ENCODE measurements at regions not wholly inside any gene's neighbourhood (a gene's known extent, or its start where the extent isn't known, plus 50 kb on each side); places are given as distances from the start of the nearest gene placed in this dataset.
"Not testable (repeated sequence)": the region's sequence is repeated elsewhere in the genome, so short reads cannot be mapped to it uniquely, and the experiment has no call there.

DNA sequence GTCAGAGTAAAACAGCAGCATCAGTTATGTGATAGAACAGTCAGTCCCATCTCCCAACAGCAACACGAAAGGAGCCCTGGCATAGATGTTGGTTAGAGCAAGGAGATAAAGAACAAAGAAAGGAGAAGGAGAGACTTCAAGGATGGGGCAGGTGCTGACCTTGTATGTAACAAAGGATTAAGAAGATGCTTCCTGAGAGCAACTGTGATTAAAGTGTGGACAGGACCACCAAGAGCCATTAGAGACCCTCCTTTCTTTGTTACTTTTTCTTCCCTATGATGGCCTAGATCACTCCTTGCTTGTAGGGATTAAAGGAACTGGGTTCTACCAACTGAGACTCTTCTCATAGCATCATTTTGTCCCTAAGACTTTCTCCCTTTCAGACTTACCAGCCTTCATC, 75.2 kb upstream of the GPR6 start:
- 82 to 91% (median 87%) methylated on average over 1 of the region's 1 CpG for WGBS, 5 donors
- DNase-seq = no peak
- intact Hi-C loops (cut with DNase I; ENCODE audit: low total_unique reads) = no loop called here
- Histone ChIP-seq H3K4me1 (no peaks in the 10 kb centered on the region), H3K27me3 (replicated peaks in 1 of 7) (no peaks in the 10 kb centered on the region), H3K27ac (no peak overlapping the region), H3K36me3 (no peaks in the 10 kb centered on the region), H3K9me3 (no peaks in the 10 kb centered on the region), H3K4me3 (no peak overlapping the region)
- TF ChIP-seq POLR2A (IDR thresholded peaks at IDR 0.05) (no peak), POLR2AphosphoS5 (IDR thresholded peaks at IDR 0.05) (no peak)
- TF ChIP-seq, protein P1, sequence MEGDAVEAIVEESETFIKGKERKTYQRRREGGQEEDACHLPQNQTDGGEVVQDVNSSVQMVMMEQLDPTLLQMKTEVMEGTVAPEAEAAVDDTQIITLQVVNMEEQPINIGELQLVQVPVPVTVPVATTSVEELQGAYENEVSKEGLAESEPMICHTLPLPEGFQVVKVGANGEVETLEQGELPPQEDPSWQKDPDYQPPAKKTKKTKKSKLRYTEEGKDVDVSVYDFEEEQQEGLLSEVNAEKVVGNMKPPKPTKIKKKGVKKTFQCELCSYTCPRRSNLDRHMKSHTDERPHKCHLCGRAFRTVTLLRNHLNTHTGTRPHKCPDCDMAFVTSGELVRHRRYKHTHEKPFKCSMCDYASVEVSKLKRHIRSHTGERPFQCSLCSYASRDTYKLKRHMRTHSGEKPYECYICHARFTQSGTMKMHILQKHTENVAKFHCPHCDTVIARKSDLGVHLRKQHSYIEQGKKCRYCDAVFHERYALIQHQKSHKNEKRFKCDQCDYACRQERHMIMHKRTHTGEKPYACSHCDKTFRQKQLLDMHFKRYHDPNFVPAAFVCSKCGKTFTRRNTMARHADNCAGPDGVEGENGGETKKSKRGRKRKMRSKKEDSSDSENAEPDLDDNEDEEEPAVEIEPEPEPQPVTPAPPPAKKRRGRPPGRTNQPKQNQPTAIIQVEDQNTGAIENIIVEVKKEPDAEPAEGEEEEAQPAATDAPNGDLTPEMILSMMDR (IDR thresholded peaks at IDR 0.05 in 8 of 11, conservative IDR thresholded peaks at IDR 0.05 in 3 of 11) = no peak

DNA sequence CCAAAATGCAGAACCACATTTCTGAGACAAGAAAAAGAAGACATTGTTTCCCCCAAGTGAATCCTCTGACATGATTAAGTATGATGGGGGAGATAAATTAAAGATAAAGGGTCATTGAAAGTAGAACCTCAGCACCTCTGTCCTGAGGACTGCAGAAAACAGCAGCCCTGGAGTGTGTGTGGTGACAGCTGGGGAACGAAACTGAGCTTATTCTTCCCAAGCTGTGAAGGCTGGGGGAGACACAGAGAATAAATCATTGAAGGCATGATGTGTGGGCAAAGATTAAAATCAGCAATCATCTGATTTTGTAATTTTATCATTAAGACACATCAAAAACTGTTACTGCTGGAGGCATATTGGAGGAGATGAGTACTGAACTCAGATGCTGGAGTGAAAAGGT, 67.5 kb upstream of the GPR6 start:
- no peak overlapping the region for H3K27ac ChIP-seq

DNA sequence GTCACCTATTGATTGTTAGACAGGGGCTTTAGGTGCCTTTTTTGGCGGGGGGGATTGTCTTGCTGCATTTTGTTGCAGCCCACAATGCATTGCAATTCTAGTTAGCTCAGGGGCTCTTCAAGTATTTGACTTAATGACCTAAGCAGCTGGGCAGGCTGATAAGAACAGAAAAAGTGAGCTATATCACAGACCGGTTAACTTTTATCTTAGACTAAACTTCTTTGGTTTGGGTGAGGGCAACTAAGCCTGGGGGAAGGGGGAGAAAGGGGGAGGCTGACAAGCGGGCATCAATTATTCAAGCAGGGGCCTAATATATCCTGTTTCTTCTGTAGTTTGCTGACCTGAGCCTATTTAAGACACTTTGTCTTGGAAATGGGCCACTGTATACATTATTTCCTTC, 66.0 kb upstream of the GPR6 start:
- H3K27me3 ChIP-seq (replicated peaks in 1 of 7) = no peaks in the 10 kb centered on the region
- no peaks in the 10 kb centered on the region for H3K4me1 ChIP-seq
- H3K36me3 ChIP-seq = no peaks in the 10 kb centered on the region
- H3K4me3 ChIP-seq = no peak overlapping the region
- no peak for TF ChIP-seq POLR2A (IDR thresholded peaks at IDR 0.05)
- TF ChIP-seq POLR2AphosphoS5 (IDR thresholded peaks at IDR 0.05) = no peak
- TF ChIP-seq, protein P1 (IDR thresholded peaks at IDR 0.05 in 8 of 11, conservative IDR thresholded peaks at IDR 0.05 in 3 of 11) = no peak
- H3K27ac ChIP-seq = no peak overlapping the region
- H3K9me3 ChIP-seq = no peaks in the 10 kb centered on the region
- intact Hi-C loops (cut with DNase I; ENCODE audit: low total_unique reads) = no loop called here
- no peak for DNase-seq
- WGBS, 5 donors = 45 to 75% (median 72%) methylated on average over 3 of the region's 3 CpGs

More for the DNA sequence above, 67.5 kb upstream of the GPR6 start:
- intact Hi-C loops (cut with DNase I; ENCODE audit: low total_unique reads) = no loop called here
- TF ChIP-seq POLR2A (IDR thresholded peaks at IDR 0.05) (no peak), POLR2AphosphoS5 (IDR thresholded peaks at IDR 0.05) (no peak)
- TF ChIP-seq, protein P1 (IDR thresholded peaks at IDR 0.05 in 8 of 11, conservative IDR thresholded peaks at IDR 0.05 in 3 of 11) = no peak
- Histone ChIP-seq H3K4me1 (no peaks in the 10 kb centered on the region), H3K36me3 (no peaks in the 10 kb centered on the region), H3K27me3 (replicated peaks in 1 of 7) (no peaks in the 10 kb centered on the region), H3K4me3 (no peak overlapping the region), H3K9me3 (no peaks in the 10 kb centered on the region)
- whole genome bisulfite sequencing, 5 donors = 57 to 80% (median 68%) methylated on average over 1 of the region's 1 CpG
- DNase-seq = no peak

DNA sequence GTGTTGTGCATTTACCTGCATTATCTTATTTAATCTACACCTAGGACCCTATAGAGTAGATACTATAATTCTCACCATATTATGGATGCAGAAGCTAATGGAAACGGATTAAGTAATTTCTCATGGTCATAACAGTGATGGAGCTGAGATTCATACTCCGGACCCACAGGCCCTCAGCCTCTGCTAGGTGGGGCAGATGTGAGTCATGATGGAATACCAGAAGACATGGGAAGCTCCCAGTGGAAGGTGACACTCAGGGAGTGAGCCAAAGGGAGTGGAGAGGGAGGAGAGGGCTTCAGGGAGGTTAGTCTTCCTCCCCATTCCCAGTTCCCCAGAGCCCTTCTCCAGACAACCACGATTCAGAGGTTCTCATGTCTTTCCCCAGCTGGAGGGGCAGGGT, 65.2 kb upstream of the GPR6 start:
- Histone ChIP-seq H3K9me3 (no peaks in the 10 kb centered on the region), H3K4me3 (no peak overlapping the region), H3K36me3 (no peaks in the 10 kb centered on the region), H3K4me1 (no peaks in the 10 kb centered on the region), H3K27ac (no peak overlapping the region), H3K27me3 (replicated peaks in 1 of 7) (no peaks in the 10 kb centered on the region)
- DNase-seq = no peak
- intact Hi-C loops (cut with DNase I; ENCODE audit: low total_unique reads) = no loop called here
- no peak for TF ChIP-seq POLR2AphosphoS5 (IDR thresholded peaks at IDR 0.05)
- 78 to 91% (median 89%) methylated on average over 2 to 3 of the region's 3 CpGs for WGBS, 5 donors

DNA sequence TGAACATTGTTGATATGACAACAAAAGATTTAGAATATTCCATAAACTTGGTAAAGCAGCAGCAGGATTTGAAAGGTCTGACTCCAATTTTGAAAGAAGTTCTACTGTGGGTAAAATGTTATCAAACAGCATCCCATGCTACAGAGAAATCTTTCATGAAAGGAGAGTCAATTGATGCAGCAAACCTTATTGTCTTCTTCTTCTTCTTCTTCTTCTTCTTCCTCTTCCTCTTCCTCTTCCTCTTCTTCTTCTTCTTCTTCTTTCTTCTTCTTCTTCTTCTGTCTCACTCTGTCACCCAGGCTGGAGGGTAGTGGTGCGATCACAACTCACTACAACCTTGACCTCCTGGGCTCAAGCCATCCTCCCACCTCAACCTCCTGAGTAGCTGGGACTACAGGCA, 62.4 kb upstream of the GPR6 start:
- H3K27ac ChIP-seq; H3K27me3 ChIP-seq (replicated peaks in 1 of 7); DNase-seq; H3K36me3 ChIP-seq; intact Hi-C loops (cut with DNase I; ENCODE audit: low total_unique reads); H3K9me3 ChIP-seq; H3K4me3 ChIP-seq; H3K4me1 ChIP-seq: not testable (repeated sequence)
- 86 to 97% (median 95%) methylated on average over 1 of the region's 1 CpG for WGBS, 5 donors

Data from spleen (tissue), 11 donors.